GM18507 (cell line): ENCODE measurements at regions not wholly inside any gene's neighbourhood (a gene's known extent, or its start where the extent isn't known, plus 50 kb on each side); places are given as distances from the start of the nearest gene placed in this dataset.

ENCODE experiments used
- DNase-seq: peaks from one replicate; pipeline ENCODE4 v3.0.0; 2011; ENCODE audit warnings: low read depth; ENCODE audit not compliant: insufficient read length; ENCODE audit errors: extremely low spot score
- FAIRE-seq: peaks from 2 replicates; lab custom pipeline; 2011; peaks lifted over from hg19 to GRCh38; lab: Jason Lieb, UNC

DNA sequence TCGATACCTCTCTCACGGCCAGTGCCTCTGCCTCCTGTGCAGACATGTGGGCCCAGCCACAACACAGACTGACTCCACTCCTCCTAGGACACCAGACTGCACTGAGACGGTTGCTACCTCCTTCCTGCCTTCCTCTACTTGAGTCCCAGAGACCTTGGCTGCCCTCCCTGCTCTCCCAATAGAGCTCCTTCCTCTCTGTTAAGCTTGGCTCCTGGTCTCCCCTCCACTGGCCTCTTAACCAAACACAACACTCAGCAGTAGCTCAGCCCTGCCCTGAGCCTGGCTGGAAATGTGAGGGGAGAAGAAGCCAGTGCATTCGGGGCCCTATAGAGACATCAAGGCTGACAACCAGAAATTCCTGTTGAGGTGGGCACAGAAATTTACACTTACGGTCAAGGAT is 102.0 kb downstream of the HTR5A start:
- no peak for FAIRE-seq
- no peak for DNase-seq

DNA sequence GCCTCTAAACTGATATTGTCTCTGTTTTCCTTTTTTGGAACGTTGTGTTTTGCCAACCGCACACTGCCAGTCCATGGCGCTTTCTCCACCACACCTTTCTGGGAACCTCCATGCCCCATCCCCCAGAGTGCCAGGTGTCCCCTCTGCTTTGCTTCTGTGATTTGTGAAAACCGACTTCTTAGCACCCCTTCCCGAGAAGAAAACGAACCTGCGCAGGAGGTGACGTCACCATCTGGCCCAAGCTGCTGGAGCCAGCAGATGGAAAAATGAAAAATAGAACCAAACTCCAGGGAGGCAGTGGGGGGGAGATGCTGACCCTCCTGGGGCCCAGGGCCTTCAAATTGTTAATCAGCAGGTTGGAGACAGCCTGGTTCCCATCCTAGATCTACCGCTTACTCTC is 103.8 kb downstream of the HTR5A start:
- DNase-seq = no peak
- no peak for FAIRE-seq

DNA sequence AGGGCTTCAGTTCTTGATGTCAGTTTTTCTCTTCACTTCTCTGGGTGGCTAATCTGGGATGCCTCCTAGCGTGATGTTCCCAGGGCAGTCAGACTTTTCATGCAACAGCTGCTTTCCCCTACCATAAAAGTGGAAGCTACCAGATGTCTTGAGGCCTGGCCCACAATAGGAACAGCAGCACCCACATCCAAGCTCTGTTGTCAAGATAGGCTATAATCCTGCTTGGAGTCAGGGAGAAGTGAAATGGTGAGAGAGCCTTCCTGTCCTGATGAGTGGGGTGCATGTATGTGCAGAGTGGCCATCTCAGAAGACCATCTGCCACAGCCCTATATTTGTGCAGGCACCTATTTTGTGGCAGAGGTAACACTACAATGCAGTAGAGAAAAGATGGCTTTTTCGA is 108.0 kb downstream of the HTR5A start:
- FAIRE-seq = no peak
- DNase-seq = no peak

DNA sequence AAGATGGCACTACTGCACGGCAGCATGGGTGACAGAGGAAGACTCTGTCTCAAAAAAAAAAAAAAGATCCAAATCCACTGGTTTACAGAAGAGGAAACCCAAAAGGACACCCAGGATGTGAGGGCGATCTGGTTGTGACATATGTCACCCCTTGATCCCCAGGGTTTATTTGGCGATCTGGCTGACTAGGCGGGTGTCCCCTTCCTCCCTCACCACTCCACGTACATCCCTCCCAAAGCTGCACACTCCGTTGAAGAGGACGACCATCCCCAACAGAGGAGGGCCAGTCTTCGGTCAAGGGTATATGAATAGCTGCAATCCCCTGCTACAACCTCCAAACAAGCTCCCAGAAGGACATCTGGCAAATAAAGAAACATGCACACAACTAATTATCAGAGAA is 111.6 kb downstream of the HTR5A start:
- FAIRE-seq (no peak), DNase-seq (no peak)

DNA sequence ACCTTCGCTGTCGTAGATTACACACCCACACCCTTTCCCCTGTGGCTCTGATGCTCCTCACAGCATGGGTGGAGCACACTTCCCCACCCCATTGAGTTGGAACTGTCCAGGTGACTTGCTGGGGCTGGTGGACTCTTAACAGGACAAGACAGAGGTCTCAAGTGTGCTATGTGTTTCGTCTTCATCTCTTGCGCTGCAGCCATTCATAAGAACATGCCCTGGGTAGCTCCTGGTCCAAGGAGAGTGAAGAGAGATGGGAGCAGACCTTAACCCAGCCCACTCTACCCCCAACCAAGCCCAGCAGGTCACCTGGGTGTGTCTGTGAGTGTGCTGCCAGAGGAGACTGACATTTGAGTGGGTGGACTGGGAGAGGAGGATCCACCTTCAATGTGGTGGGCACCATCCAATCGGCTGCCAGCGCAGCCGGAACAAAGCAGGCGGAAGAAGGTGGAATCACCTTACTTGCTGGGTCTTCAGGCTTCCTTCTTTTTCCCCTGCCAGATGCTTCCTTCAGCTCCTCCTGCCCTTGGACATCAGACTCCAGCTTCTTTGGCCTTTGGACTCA is 112.4 kb downstream of the HTR5A start:
- FAIRE-seq = no peak

DNA sequence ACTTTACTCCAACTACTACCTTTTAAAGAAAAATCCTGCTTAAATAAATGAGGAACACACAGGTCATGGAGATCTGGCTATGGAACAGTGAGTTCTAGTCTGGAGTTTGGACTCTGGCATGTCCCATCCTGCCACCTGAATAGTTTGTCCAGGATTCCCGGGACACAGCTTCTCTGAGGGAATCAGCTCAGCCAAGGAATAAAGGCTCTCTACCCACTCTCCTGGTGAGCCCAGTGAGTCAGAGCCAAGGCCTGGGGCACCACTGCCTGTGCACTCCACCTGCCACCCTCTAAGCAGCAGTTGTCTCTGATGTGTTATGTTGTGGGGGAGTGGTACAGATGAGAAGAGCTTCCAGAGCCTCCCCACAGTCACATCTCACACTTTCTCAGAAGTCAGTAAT is 113.5 kb downstream of the HTR5A start:
- FAIRE-seq (no peak), DNase-seq (no peak)

More for the DNA sequence above, 112.4 kb downstream of the HTR5A start:
- no peak for DNase-seq

DNA sequence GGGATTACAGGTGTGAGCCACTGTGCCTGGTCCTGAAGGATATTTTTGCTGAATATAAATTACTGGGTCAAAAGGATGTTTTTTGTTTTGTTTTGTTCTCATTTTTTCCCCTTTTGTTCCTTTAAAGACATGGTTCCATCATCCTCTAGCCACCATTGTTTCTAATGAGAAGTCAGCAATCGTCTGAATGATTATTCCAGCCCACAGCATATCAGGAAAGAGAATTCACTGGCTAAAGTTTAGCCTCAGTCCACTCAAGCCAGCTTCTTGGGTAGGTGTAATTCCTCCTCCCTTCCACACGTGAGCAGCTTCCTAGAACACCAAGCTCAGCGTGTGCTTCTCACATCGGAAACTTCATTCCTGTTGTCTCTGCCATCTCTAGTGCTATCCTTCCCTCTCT is 112.8 kb upstream of the INSIG1 start:
- no peak for FAIRE-seq
- no peak for DNase-seq

DNA sequence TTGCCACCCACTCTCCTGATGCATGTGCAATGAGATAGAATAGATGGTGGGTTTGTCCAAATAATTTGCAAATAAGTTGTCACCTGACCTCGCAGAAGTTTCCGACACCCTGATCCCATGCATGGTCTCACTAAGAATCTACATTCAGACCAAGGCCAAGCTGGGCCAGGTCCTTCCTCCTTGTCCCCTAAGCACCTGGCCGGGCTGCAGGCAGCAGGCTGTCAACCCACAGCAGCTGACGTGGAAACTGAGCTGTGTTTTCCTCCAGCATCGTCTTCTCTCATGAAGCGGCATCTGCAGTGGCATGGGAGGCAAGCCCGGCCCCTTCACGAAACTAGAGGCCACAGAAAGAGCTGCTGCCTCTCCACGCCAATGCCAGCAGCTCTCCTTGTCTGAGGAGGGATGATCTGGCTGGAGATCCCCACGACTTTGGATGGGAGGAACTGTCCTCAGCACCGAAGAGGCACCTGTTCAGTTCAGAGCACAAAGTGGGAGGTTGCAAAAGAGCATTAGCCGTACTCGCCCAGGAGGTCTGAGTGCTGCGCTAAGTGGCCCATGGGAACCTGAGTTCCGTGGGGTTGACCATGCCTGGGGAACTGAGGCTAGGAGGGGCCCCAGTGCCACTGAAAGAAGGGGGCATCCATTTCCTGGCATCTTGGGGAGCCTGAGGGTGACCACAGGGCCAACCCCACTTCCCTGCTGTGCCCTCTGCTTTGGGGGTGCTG is 110.5 kb upstream of the INSIG1 start:
- FAIRE-seq (no peak), DNase-seq (no peak)

DNA sequence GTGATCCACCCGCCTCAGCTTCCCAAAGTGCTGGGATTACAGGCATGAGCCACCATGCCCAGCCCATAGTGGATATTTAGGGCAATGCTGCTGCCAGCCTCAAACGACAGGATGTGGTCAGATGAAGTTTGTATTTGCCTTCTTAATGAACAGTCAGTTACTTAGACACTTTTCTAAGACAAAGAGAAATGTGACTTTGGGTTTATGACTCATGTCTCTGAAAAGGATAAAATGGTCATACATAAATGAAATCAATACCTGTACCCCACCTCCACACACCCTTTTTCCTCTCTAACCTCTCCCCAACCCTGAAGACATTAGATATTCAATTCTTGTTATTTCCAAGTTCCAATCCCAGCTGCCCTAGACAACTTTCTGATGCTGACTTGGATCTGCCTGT is 109.3 kb upstream of the INSIG1 start:
- no peak for FAIRE-seq
- no peak for DNase-seq

DNA sequence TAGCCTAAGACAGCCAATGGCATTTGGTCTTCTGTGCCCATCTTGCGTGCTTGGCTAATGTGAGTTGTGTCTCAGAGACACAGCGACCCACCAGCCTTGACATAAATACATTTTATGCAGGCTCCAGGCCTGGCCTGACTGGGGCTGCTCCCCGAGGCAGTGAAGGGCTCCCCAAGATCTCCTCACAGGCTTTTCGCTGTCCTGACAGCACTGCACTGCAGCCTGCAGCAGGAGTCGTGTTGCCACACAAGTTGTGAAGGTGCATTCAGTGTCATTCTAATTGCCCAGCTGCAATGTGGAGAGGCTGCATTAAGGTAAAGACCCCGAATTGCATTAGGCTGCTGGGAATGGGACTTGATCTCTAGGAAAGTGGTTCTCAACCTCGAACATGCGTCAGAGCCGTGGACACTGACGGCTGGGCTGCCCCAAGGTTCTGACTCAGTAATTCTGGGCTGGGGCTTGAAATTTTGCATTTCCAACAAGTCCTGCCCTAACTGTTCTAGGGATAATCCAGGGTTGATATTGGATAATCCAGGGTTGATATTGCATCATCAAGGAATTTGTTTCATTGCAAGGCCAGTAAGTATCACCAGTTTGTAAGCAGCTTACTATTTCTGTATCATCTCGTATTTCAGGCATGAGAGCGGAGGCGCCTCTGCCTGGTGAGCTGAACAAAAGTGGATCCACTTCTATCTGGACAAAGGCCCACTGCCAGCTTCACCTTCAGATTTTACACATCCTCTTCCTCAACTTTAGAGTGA is 108.7 kb upstream of the INSIG1 start:
- no peak for DNase-seq
- no peak for FAIRE-seq

DNA sequence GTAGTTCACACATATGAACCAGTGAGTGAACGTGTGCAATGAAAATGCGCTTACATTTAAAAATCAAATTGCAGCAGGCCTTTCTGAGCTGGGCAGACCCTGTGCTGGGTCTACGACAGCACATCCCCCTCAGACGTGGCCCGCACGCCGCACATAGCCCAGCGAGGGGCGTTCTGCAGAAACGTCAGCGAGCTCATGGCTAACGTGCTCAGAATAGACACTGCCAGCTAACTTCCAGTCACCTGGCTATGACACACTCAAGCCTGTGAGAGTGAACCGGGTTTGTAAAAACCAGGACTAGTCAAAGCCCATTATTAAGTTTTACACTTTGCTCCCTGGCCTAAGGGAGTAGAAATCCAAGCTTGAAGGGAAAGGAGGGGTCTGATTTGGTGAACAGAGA is 108.1 kb upstream of the INSIG1 start:
- DNase-seq = no peak
- FAIRE-seq = no peak

DNA sequence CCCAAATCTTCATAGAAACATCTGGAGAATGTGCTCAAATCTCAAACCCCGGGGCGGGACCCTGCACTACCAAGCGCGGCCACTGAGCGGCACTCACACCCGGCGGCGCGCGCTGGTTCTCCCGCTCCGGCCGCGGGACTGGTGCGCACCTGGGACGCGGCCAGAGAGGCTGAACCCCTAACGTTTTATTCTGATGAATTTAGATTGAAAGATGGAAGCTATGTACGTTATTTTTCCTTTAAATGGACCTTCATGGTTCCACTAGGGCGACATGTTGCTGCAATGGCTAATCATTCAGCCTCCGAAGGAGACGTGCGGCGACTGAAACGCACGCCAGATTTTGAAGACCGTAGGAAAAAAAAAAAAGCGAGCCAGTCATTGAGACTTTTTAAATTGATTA is 107.0 kb upstream of the INSIG1 start:
- FAIRE-seq (peak; percentile 81), DNase-seq (peak; percentile 70)

DNA sequence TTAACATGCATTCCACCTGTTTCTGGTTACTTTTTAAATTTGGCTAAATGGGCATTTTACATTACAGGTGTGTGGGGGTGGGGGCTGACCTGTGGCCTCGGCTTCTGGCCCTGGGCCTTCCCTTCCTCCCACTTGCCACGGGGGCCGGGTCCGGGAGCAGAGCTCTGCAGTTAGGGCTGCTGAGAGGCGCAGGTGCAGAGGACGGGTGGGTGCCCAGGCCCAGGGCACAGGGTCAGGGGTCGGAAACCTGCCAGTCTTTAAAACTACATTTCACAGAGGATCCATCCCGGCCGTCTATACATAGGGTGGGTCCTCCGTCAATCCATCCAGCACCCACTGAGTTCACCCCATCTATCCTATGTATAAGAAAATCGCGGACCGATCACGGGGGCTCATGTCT is 106.5 kb upstream of the INSIG1 start:
- no peak for FAIRE-seq

DNA sequence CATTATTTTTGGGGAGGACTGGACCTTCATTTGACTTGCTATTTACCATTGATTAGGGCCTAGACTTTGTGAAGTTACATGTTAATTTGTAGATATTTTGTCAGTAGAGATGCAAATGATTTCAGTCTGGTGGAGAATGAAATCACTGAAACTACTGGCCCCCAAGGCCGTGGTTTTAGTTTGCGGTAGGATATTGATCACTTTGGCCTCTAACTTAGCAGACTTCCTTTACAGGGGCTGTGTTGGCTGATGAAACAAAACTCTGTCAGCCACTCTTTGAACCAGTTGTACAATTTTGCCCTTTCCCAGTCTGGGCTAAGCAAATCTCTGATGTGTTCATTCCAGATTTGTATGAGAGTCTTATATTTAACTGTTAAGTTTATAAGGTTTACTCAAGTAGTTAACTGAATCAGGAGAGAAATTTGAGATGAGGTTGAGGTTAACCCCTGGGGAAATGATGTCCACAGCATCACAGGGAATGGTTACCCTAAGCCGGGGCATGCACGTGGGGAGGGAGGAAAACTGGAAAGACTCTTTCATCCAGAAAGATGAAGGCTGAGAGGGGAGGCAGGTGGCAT is 105.7 kb upstream of the INSIG1 start:
- FAIRE-seq (peak; percentile 78), DNase-seq (no peak)

More for the DNA sequence above, 106.5 kb upstream of the INSIG1 start:
- no peak for DNase-seq

DNA sequence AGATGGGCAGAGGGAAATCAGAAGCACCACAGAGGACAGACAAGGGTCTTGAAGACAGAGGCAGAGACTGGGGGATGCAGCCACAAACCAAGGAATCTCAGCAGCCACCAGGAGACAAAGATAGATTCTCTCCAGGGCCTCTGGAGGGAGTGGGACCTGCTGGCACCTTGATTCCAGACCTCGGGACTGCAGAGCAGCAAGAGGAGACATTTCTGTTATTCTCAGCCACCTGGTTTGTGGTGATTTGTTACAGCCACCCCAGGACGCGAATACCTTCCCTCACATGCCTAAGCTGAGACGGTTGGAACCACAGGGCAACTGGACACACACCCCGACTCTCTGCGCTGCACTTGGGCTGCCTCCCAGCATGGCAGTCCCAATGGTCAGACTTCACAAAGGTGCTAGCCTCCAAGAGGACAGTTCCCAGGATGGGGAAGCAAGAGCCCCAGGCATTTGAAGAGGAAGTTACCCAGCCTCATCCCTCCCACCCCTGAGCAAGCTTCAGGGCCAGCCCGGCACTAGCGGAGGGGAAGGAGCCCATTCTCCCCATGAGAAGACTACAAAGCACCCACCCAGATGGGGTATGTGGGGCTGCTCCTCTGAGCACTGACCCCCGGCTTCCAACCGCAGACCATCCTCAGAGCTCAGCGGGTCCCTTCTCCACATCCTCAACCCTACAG is 104.6 kb upstream of the INSIG1 start:
- DNase-seq = no peak
- FAIRE-seq = no peak

DNA sequence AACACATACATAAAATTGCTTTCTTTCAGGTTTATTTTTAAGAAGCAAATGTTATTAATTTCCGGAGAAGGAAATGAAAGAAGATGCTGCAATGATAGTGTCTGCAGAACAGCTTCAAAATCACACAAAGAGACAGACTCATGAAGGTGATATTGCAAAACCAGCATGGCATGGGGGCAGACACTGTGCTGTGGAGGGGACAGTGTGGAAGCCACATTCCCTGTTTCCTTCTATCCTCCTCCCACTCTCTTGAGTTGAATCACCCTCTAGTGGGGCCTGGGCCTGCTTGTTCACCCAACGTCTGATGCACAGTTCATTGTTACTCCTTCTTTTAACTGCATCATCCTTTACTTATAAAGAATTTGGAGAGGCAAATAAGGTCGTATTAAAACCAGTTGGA is 104.0 kb upstream of the INSIG1 start:
- FAIRE-seq (no peak), DNase-seq (no peak)

DNA sequence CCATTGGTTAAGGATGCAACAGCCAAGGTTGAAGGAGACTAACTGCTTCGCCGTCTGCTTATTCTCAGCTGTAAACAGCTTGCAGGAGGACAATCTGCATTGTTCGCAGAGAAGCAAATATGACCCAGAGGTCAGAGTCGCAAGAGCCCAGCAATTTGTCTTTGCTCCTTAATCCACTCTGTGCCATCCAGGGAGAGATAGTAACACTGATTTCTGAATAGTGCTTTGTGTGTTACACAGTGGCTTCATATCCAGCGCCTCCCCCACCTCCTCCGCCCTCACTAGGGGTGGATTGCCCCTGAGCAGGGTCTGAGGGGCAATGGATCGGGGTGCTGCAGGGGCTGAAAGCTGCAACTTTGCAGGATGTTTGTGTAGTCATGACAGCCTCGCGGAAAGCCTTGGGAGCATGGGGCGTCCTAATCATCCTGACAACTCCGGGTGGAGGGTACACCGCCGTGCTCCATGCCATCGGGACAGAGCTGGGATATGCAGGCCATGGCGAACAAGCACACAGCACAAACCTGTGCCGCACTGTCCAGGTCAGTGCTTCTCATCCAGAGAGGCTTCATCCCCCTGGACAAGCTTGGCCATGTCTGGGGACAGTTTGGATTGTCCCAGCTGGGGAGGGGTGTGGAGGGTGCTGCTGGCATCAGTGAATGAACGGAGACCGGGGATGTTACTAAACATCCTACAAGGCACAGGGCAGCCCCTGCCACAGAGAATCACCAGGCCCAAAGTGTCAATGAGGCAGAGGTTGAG is 103.1 kb upstream of the INSIG1 start:
- FAIRE-seq (no peak), DNase-seq (no peak)

DNA sequence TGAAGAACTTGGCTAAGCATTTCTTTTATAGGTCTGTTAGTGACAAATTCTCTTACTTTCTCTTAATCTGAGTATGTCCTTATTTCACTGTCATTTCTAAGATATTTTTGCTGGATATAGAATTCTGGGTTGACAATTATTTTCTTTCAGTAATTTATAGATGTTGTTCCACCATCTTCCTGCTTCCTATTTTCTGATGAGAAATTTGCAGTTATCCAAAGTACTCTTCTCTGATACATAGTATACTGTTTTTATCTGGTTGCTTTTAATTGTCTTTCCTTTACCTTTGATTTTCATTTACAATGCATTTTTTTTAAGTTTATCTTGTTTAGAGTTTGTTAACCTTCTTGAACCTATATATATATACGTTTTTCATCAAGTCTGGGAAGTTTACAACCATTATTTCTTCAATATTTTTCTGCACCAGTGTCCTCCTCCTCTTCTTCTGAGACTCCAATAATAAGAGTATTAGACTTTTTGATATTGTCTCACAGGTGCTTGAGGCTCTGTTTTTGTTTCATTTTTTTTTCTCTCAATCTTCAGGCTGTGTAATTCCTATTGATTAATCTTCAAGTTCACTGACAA is 101.6 kb upstream of the INSIG1 start:
- DNase-seq = no peak
- no peak for FAIRE-seq
